Suprapubic skin (tissue), 4 donors: ENCODE measurements at regions not wholly inside any gene's neighbourhood (a gene's known extent, or its start where the extent isn't known, plus 50 kb on each side); places are given as distances from the start of the nearest gene placed in this dataset.

Experiments
- DNase-seq, 2 donors: peaks; one replicate each; pipeline ENCODE4 v3.0.0-alpha.2; 2019; ENCODE audit warnings: low spot score in 2 of 2
- H3K27ac ChIP-seq: fragments of 200-600 bp; sonication (generic); one replicate; pipeline ENCODE4 v1.5.1; 2019
- H3K27me3 ChIP-seq: fragments of 200-600 bp; sonication (generic); one replicate; pipeline ENCODE4 v1.5.1; 2019
- H3K36me3 ChIP-seq: fragments of 200-600 bp; sonication (generic); one replicate; pipeline ENCODE4 v1.5.1; 2019
- H3K4me1 ChIP-seq: fragments of 200-600 bp; sonication (generic); one replicate; pipeline ENCODE4 v1.5.1; 2019
- H3K4me3 ChIP-seq: fragments of 200-600 bp; sonication (generic); one replicate; pipeline ENCODE4 v1.5.1; 2019; ENCODE audit warnings: mild to moderate bottlenecking
- H3K9me3 ChIP-seq: fragments of 200-600 bp; sonication (generic); one replicate; pipeline ENCODE4 v1.5.1; 2019
- CTCF ChIP-seq, 2 donors: fragments of 200-600 bp in 1 of 2; fragments of 450-650 bp in 1 of 2; sonication (generic) in 1 of 2; IDR thresholded peaks; one replicate each; pipeline ENCODE4 v1.5.1; 2016 to 2019; ENCODE audit warnings: antibody characterized with exemption in 2 of 2, mild to moderate bottlenecking in 1 of 2, moderate library complexity in 1 of 2
- EP300 ChIP-seq: sonication (generic); formaldehyde crosslinking; IDR thresholded peaks from one replicate; pipeline ENCODE4 v1.6.1; 2017; ENCODE audit warnings: antibody characterized with exemption
- POLR2A ChIP-seq, 2 donors: fragments of 450-650 bp; IDR thresholded peaks; one replicate each; pipeline ENCODE4 v1.6.1; 2017; ENCODE audit warnings: antibody characterized with exemption in 2 of 2, mild to moderate bottlenecking in 2 of 2, moderate library complexity in 2 of 2
- POLR2AphosphoS5 ChIP-seq, 3 donors: sonication (generic); formaldehyde crosslinking; IDR thresholded peaks; one replicate each; pipeline ENCODE4 v1.6.1; 2017; ENCODE audit warnings: antibody characterized with exemption in 3 of 3
- WGBS: methylation state at CpG from one replicate; pipeline ENCODE4 v1.1.5; 2018; 5-methylcytosine and 5-hydroxymethylcytosine counted together

- H3K36me3 ChIP-seq, result no peaks in the 10 kb centered on the region
- H3K4me1 ChIP-seq, result no peaks in the 10 kb centered on the region
- H3K27ac ChIP-seq, result no peak overlapping the region
- H3K4me3 ChIP-seq, result no peak overlapping the region
- no peak for DNase-seq
- WGBS, result 95% methylated on average over 1 of the region's 1 CpG
- TF ChIP-seq CTCF (IDR thresholded peaks at IDR 0.05) (no peak), POLR2AphosphoS5 (IDR thresholded peaks at IDR 0.05) (no peak), POLR2A (IDR thresholded peaks at IDR 0.05) (no peak), EP300 (no peak)
- no peaks in the 10 kb centered on the region for H3K27me3 ChIP-seq
- H3K9me3 ChIP-seq, result no peaks in the 10 kb centered on the region
Observed at GRCh38 chr13:78768950-78769349, 110.0 kb upstream of the OBI1 start.

- Histone ChIP-seq H3K36me3 (no peaks in the 10 kb centered on the region), H3K27me3 (no peaks in the 10 kb centered on the region), H3K4me3 (no peak overlapping the region), H3K9me3 (no peaks in the 10 kb centered on the region), H3K27ac (no peak overlapping the region), H3K4me1 (no peaks in the 10 kb centered on the region)
- no peak for TF ChIP-seq POLR2A (IDR thresholded peaks at IDR 0.05)
- TF ChIP-seq EP300, result no peak
- TF ChIP-seq CTCF (IDR thresholded peaks at IDR 0.05), result no peak
- TF ChIP-seq POLR2AphosphoS5 (IDR thresholded peaks at IDR 0.05), result no peak
- DNase-seq, result no peak
- 79% methylated on average over 9 of the region's 9 CpGs for WGBS
Observed at GRCh38 chr13:78764665-78765064, 105.7 kb upstream of the OBI1 start.

- Histone ChIP-seq H3K9me3 (no peaks in the 10 kb centered on the region), H3K27ac (no peak overlapping the region), H3K4me3 (no peak overlapping the region), H3K4me1 (no peaks in the 10 kb centered on the region), H3K27me3 (no peaks in the 10 kb centered on the region), H3K36me3 (no peaks in the 10 kb centered on the region)
- DNase-seq, result no peak
- TF ChIP-seq CTCF (IDR thresholded peaks at IDR 0.05) (no peak), POLR2A (IDR thresholded peaks at IDR 0.05) (no peak), EP300 (no peak), POLR2AphosphoS5 (IDR thresholded peaks at IDR 0.05) (no peak)
- 58% methylated on average over 2 of the region's 2 CpGs for WGBS
Observed at GRCh38 chr13:78762825-78763224, 103.9 kb upstream of the OBI1 start.

- no peaks in the 10 kb centered on the region for H3K4me1 ChIP-seq
- 78% methylated on average over 5 of the region's 5 CpGs for WGBS
- H3K27ac ChIP-seq, result no peak overlapping the region
- no peaks in the 10 kb centered on the region for H3K9me3 ChIP-seq
- no peaks in the 10 kb centered on the region for H3K27me3 ChIP-seq
- no peak for DNase-seq
- TF ChIP-seq CTCF (IDR thresholded peaks at IDR 0.05), result no peak
- no peak for TF ChIP-seq POLR2AphosphoS5 (IDR thresholded peaks at IDR 0.05)
- no peak for TF ChIP-seq EP300
- TF ChIP-seq POLR2A (IDR thresholded peaks at IDR 0.05), result no peak
- H3K36me3 ChIP-seq, result no peaks in the 10 kb centered on the region
- no peak overlapping the region for H3K4me3 ChIP-seq
Observed at GRCh38 chr13:78759704-78760103, 100.7 kb upstream of the OBI1 start.

- WGBS, result 66% methylated on average over 4 of the region's 4 CpGs
- DNase-seq, result no peak
- no peaks in the 10 kb centered on the region for H3K9me3 ChIP-seq
- H3K36me3 ChIP-seq, result no peaks in the 10 kb centered on the region
- no peak overlapping the region for H3K27ac ChIP-seq
- TF ChIP-seq EP300 (no peak), CTCF (IDR thresholded peaks at IDR 0.05) (no peak), POLR2A (IDR thresholded peaks at IDR 0.05) (no peak), POLR2AphosphoS5 (IDR thresholded peaks at IDR 0.05) (no peak)
- H3K27me3 ChIP-seq, result no peaks in the 10 kb centered on the region
- no peak overlapping the region for H3K4me3 ChIP-seq
- no peaks in the 10 kb centered on the region for H3K4me1 ChIP-seq
Observed at GRCh38 chr13:78758549-78758948, 99.6 kb upstream of the OBI1 start.
